ENCODE measurements at regions not wholly inside any gene's neighbourhood (a gene's known extent, or its start where the extent isn't known, plus 50 kb on each side); places are given as distances from the start of the nearest gene placed in this dataset.

GRCh38 chr3:86152620-86153019 is 838.3 kb downstream of the VGLL3 start:
- no peak overlapping the region for H3K4me3 Mint-ChIP-seq
- POLR2A ChIA-PET: no interaction called here
- peaks cover 17% of the 10 kb centered on the region for H3K9me3 Mint-ChIP-seq (ENCODE audit: low read depth)
- H3K36me3 Mint-ChIP-seq (ENCODE audit: low read depth): no peaks in the 10 kb centered on the region
- H3K4me1 Mint-ChIP-seq: no peaks in the 10 kb centered on the region
- intact Hi-C loops (cut with DNase I, micrococcal nuclease): no loop called here
- no peak overlapping the region for H3K27ac Mint-ChIP-seq
- H3K27me3 Mint-ChIP-seq: no peaks in the 10 kb centered on the region
- DNase-seq (no peak), ATAC-seq (no peak)
- CTCF ChIA-PET: no interaction called here

- peaks cover 12% of the 10 kb centered on the region for H3K9me3 Mint-ChIP-seq (ENCODE audit: low read depth)
- H3K4me1 Mint-ChIP-seq: no peaks in the 10 kb centered on the region
- no peak overlapping the region for H3K27ac Mint-ChIP-seq
- ChIA-PET CTCF (no interaction called here), POLR2A (no interaction called here)
- H3K36me3 Mint-ChIP-seq (ENCODE audit: low read depth): no peaks in the 10 kb centered on the region
- intact Hi-C loops (cut with DNase I, micrococcal nuclease): no loop called here
- H3K27me3 Mint-ChIP-seq: no peaks in the 10 kb centered on the region
- no peak overlapping the region for H3K4me3 Mint-ChIP-seq
- ATAC-seq (no peak), DNase-seq (no peak)
These were observed 841.9 kb downstream of the VGLL3 start for GRCh38 chr3:86149054-86149453.

GRCh38 chr3:86147119-86147518 is 843.8 kb downstream of the VGLL3 start:
- no peak overlapping the region for H3K27ac Mint-ChIP-seq
- no peaks in the 10 kb centered on the region for H3K4me1 Mint-ChIP-seq
- H3K27me3 Mint-ChIP-seq: no peaks in the 10 kb centered on the region
- no peak for DNase-seq
- H3K9me3 Mint-ChIP-seq (ENCODE audit: low read depth): peaks cover 12% of the 10 kb centered on the region
- ATAC-seq: no peak
- POLR2A ChIA-PET: no interaction called here
- CTCF ChIA-PET: no interaction called here
- no peaks in the 10 kb centered on the region for H3K36me3 Mint-ChIP-seq (ENCODE audit: low read depth)
- intact Hi-C loops (cut with DNase I, micrococcal nuclease): no loop called here
- H3K4me3 Mint-ChIP-seq: no peak overlapping the region

GRCh38 chr3:86126552-86126951 is 864.4 kb downstream of the VGLL3 start:
- ChIA-PET CTCF (no interaction called here), POLR2A (no interaction called here)
- H3K27me3 Mint-ChIP-seq: no peaks in the 10 kb centered on the region
- no peak overlapping the region for H3K27ac Mint-ChIP-seq
- H3K4me1 Mint-ChIP-seq: no peaks in the 10 kb centered on the region
- no peaks in the 10 kb centered on the region for H3K36me3 Mint-ChIP-seq (ENCODE audit: low read depth)
- DNase-seq (no peak), ATAC-seq (no peak)
- intact Hi-C loops (cut with DNase I, micrococcal nuclease): no loop called here
- peaks cover 11% of the 10 kb centered on the region for H3K9me3 Mint-ChIP-seq (ENCODE audit: low read depth)
- no peak overlapping the region for H3K4me3 Mint-ChIP-seq

Data from activated CD4-positive, alpha-beta T cell treated with anti-CD3 and anti-CD28 coated beads for 36 hours (primary cell).